K562 (cell line): ENCODE measurements at regions not wholly inside any gene's neighbourhood (a gene's known extent, or its start where the extent isn't known, plus 50 kb on each side); places are given as distances from the start of the nearest gene placed in this dataset.

ENCODE experiments used
- ARNT ChIP-seq, 2 experiments: fragments of 450-650 bp; IDR thresholded peaks; 2 replicates each; pipeline ENCODE4 v1.6.1; 2016; ENCODE audit warnings: mild to moderate bottlenecking in 1 of 2
- C11orf30 ChIP-seq: fragments of 450-650 bp; IDR thresholded peaks from 2 replicates; pipeline ENCODE4 v1.6.1; 2016; ENCODE audit warnings: low read depth, mild to moderate bottlenecking
- GABPA ChIP-seq: fragments of 200-800 bp; sonication (Bioruptor generic); conservative IDR thresholded peaks from 2 replicates; pipeline ENCODE4 v1.6.1; 2016; ENCODE audit warnings: low read depth, missing genetic modification characterization, missing compliant biosample characterization
- HNRNPUL1 ChIP-seq: fragments of 200-400 bp; formaldehyde crosslinking; IDR thresholded peaks from 2 replicates; pipeline ENCODE4 v1.6.1; 2017; ENCODE audit warnings: low read length
- MNT ChIP-seq, 2 experiments: fragments of 450-650 bp; conservative IDR thresholded peaks; 2 replicates each; pipeline ENCODE4 v1.6.1; 2017; ENCODE audit warnings: mild to moderate bottlenecking in 2 of 2, moderate library complexity in 2 of 2
- MYC ChIP-seq, 2 experiments: fragments of 250-450 bp in 1 of 2; sonication (Bioruptor Pico) in 1 of 2; IDR thresholded peaks; 2 replicates each; pipeline versions ENCODE4 v1.5.1 to v1.6.1; 2012 to 2021; ENCODE audit warnings: low read depth in 2 of 2, borderline replicate concordance in 1 of 2, improper control_type of control experiment in 1 of 2, low read length in 1 of 2, mild to moderate bottlenecking in 1 of 2, moderate library complexity in 1 of 2
- PCBP1 ChIP-seq: fragments of 200-400 bp; formaldehyde crosslinking; IDR thresholded peaks from 2 replicates; pipeline ENCODE4 v1.6.1; 2018; ENCODE audit warnings: mild to moderate bottlenecking, low read depth, low read length; ENCODE audit not compliant: poor library complexity, severe bottlenecking
- POLR2AphosphoS2 ChIP-seq: IDR thresholded peaks from 2 replicates; pipeline ENCODE4 v1.6.1; 2012; ENCODE audit warnings: low read length, improper control_type of control experiment
- PYGO2 ChIP-seq: fragments of 450-650 bp; IDR thresholded peaks from 2 replicates; pipeline ENCODE4 v1.6.1; 2016; ENCODE audit warnings: mild to moderate bottlenecking, missing genetic modification characterization, moderate library complexity, missing compliant biosample characterization
- RBBP5 ChIP-seq: fragments of 200-600 bp; sonication (generic); IDR thresholded peaks from 2 replicates; pipeline ENCODE4 v1.6.1; 2012; ENCODE audit warnings: borderline replicate concordance, mild to moderate bottlenecking, low read length, control low read depth, inconsistent platforms; ENCODE audit not compliant: insufficient read depth, poor library complexity, severe bottlenecking
- RBM34 ChIP-seq: fragments of 200-400 bp; formaldehyde crosslinking; IDR thresholded peaks from 2 replicates; pipeline ENCODE4 v1.6.1; 2018; ENCODE audit warnings: low read length, borderline replicate concordance; ENCODE audit not compliant: insufficient read depth
- RCOR1 ChIP-seq, 2 experiments: IDR thresholded peaks; 2 replicates each; pipeline ENCODE4 v1.6.1; 2012; ENCODE audit warnings: low read depth in 2 of 2, low read length in 2 of 2, borderline replicate concordance in 1 of 2, improper control_type of control experiment in 1 of 2
- RFX1 ChIP-seq: fragments of 450-650 bp; IDR thresholded peaks from 2 replicates; pipeline ENCODE4 v1.6.1; 2016; ENCODE audit warnings: mild to moderate bottlenecking, moderate library complexity
- TAF9B ChIP-seq: fragments of 450-650 bp; IDR thresholded peaks from 2 replicates; pipeline ENCODE4 v1.6.1; 2018; ENCODE audit warnings: mild to moderate bottlenecking; ENCODE audit not compliant: partially characterized antibody
- TAL1 ChIP-seq: fragments of 450-650 bp; IDR thresholded peaks from 2 replicates; pipeline ENCODE4 v1.6.1; 2016; ENCODE audit warnings: mild to moderate bottlenecking
- TCF7 ChIP-seq: sonication (generic); IDR thresholded peaks from 2 replicates; pipeline ENCODE4 v1.6.1; 2016; ENCODE audit warnings: antibody characterized with exemption, borderline replicate concordance
- ZC3H11A ChIP-seq: IDR thresholded peaks from 2 replicates; pipeline ENCODE4 v1.6.1; 2012; ENCODE audit warnings: low read depth, low read length, improper control_type of control experiment
- ZFP1 ChIP-seq: fragments of 450-650 bp; formaldehyde crosslinking; IDR thresholded peaks from 2 replicates; pipeline ENCODE4 v1.4.0; 2020; ENCODE audit warnings: mild to moderate bottlenecking, mixed read lengths
- ZKSCAN1 ChIP-seq: fragments of 150-350 bp; IDR thresholded peaks from 2 replicates; pipeline ENCODE4 v1.6.1; 2016; ENCODE audit warnings: low read depth, low read length
- ZNF184 ChIP-seq: sonication (generic); formaldehyde crosslinking; IDR thresholded peaks from 2 replicates; pipeline ENCODE4 v1.5.0; 2020; ENCODE audit warnings: missing genetic modification reagents
- ZNF224 ChIP-seq: sonication (generic); formaldehyde crosslinking; IDR thresholded peaks from 2 replicates; pipeline ENCODE4 v1.8.0; 2022; ENCODE audit warnings: mild to moderate bottlenecking, missing genetic modification reagents
- ZNF277 ChIP-seq: fragments of 250-450 bp; sonication (Bioruptor Pico); IDR thresholded peaks from 2 replicates; pipeline ENCODE4 v1.8.0; 2022; ENCODE audit warnings: inconsistent platforms, mild to moderate bottlenecking, moderate library complexity, borderline replicate concordance
- ZNF695 ChIP-seq: fragments of 450-650 bp; formaldehyde crosslinking; IDR thresholded peaks from 2 replicates; pipeline ENCODE4 v1.4.0; 2020; ENCODE audit warnings: mild to moderate bottlenecking, moderate library complexity
- ZNF766 ChIP-seq: fragments of 200-800 bp; sonication (Bioruptor generic); conservative IDR thresholded peaks from 2 replicates; pipeline ENCODE4 v1.6.1; 2016; ENCODE audit warnings: missing genetic modification characterization, missing compliant biosample characterization
- ZSCAN32 ChIP-seq: fragments of 450-650 bp; formaldehyde crosslinking; IDR thresholded peaks from 2 replicates; pipeline ENCODE4 v1.4.0; 2020; ENCODE audit warnings: mild to moderate bottlenecking, moderate library complexity
- TF ChIP-seq, protein P1 (sequence below): fragments of 450-650 bp; formaldehyde crosslinking; IDR thresholded peaks from 2 replicates; pipeline ENCODE4 v1.4.0; 2020; ENCODE audit warnings: mild to moderate bottlenecking, moderate library complexity

DNA sequence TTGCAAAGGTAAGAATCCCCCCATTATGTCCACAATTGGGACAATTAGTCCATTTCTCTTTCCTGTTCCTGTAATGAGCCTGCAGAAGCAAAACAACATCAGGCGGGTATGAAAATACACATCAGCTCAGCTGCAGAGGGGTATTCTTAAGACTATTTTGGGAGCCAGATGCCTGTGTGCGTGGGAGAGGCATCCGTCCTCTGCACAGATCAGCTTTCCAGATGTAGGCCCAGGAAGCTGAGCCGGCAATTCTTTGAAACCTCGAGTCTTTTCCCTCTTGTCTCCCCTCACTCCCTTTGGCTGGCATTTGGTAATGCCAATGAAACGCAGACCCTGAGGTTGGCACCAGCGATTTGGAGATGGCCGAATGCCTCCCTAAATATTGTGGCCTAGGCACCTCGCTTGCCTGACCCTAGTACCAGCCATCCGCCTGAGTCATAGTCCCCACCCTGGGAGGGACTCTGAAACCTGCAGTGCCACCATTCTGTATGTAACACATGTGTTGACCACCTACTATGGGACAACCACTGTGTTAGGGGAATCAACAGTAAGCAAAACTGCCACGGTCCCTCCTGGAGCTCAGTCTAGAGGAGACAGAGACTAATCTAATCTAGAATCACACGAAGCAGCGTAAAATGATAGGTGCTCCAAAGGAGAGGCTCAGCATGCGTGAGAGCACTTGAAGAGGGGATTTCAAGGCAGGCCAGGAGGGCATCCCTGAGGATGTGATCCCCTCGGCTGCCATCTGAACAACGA, 603.0 kb downstream of the MATN1 start (continued):
- TF ChIP-seq TCF7, result no peak
- no peak for TF ChIP-seq ZSCAN32 (CRISPR knock-in tag)
- TF ChIP-seq ZNF277, result no peak
- no peak for TF ChIP-seq ARNT (IDR thresholded peaks at IDR 0.05)
- TF ChIP-seq ZC3H11A, result no peak
- peak; percentile 11; the same call in 1 of the 2 replicates for TF ChIP-seq TAL1
- TF ChIP-seq ZFP1 (CRISPR knock-in tag), result 0 out of 2 replicates have a peak, but pooled peaks have one; percentile 14
- no peak for TF ChIP-seq TAF9B
- no peak for TF ChIP-seq GABPA (tag)
- TF ChIP-seq PCBP1, result no peak
- no peak for TF ChIP-seq MNT (conservative IDR thresholded peaks at IDR 0.05)
- no peak for TF ChIP-seq RBM34
- no peak for TF ChIP-seq MYC (IDR thresholded peaks at IDR 0.05; ENCODE audit: low read depth, low read length)
- no peak for TF ChIP-seq MYC (CRISPR knock-in tag; IDR thresholded peaks at IDR 0.05; ENCODE audit: borderline replicate concordance, low read depth)
- TF ChIP-seq, protein P1, sequence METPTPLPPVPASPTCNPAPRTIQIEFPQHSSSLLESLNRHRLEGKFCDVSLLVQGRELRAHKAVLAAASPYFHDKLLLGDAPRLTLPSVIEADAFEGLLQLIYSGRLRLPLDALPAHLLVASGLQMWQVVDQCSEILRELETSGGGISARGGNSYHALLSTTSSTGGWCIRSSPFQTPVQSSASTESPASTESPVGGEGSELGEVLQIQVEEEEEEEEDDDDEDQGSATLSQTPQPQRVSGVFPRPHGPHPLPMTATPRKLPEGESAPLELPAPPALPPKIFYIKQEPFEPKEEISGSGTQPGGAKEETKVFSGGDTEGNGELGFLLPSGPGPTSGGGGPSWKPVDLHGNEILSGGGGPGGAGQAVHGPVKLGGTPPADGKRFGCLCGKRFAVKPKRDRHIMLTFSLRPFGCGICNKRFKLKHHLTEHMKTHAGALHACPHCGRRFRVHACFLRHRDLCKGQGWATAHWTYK (CRISPR knock-in tag), result no peak
- no peak for TF ChIP-seq RFX1
- TF ChIP-seq RCOR1 (IDR thresholded peaks at IDR 0.05; ENCODE audit: borderline replicate concordance in 1 of 2, low read depth in 2 of 2, low read length in 2 of 2), result peak in 1 of 2 experiments; percentile 49; a peak in 1 of 4 replicates
- TF ChIP-seq ZKSCAN1, result peak; percentile 27; the same call in 1 of the 2 replicates
- TF ChIP-seq RBBP5, result no peak
- no peak for TF ChIP-seq POLR2AphosphoS2
- TF ChIP-seq C11orf30, result peak; percentile 55; the same call in 1 of the 2 replicates
- no peak for TF ChIP-seq HNRNPUL1
- no peak for TF ChIP-seq ZNF766 (CRISPR knock-in tag)
- TF ChIP-seq ZNF184, result no peak
- no peak for TF ChIP-seq PYGO2 (tag)
- no peak for TF ChIP-seq ZNF224 (CRISPR knock-in tag)
- no peak for TF ChIP-seq ZNF695 (CRISPR knock-in tag)
